Gastroesophageal sphincter (tissue), 3 donors: ENCODE measurements at regions not wholly inside any gene's neighbourhood (a gene's known extent, or its start where the extent isn't known, plus 50 kb on each side); places are given as distances from the start of the nearest gene placed in this dataset.

Source experiments
- POLR2AphosphoS5 ChIP-seq: sonication (generic); formaldehyde crosslinking; IDR thresholded peaks from one replicate; pipeline ENCODE4 v1.6.1; 2017; ENCODE audit warnings: antibody characterized with exemption
- TF ChIP-seq, protein P1 (sequence below), 4 experiments: fragments of 200-600 bp in 2 of 4; fragments of 450-650 bp in 2 of 4; sonication (generic) in 1 of 4; IDR thresholded peaks; one replicate each; pipeline ENCODE4 v1.5.1; 2017 to 2019; ENCODE audit warnings: antibody characterized with exemption in 4 of 4, mild to moderate bottlenecking in 2 of 4, moderate library complexity in 2 of 4

DNA sequence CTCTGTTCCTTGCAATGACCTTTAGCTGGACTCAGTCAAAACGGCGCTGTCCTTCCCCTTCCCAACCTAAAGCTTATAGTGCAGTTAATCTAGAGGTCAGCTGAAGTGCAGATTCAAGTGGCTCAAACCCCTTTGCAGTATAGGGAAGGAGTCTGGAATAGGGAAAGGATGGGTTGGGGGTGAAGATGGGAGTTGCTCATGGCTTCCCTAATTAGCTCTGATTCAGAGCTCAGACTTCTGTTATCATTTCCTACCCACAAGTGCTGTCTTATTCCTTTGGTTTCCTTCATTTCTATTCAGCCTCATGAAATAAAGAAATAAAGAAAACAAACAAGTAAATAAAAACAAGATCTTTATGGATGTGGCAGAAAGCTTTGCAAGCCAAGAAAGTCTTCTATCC is 264.0 kb upstream of the HMGA2 start:
- TF ChIP-seq, protein P1, sequence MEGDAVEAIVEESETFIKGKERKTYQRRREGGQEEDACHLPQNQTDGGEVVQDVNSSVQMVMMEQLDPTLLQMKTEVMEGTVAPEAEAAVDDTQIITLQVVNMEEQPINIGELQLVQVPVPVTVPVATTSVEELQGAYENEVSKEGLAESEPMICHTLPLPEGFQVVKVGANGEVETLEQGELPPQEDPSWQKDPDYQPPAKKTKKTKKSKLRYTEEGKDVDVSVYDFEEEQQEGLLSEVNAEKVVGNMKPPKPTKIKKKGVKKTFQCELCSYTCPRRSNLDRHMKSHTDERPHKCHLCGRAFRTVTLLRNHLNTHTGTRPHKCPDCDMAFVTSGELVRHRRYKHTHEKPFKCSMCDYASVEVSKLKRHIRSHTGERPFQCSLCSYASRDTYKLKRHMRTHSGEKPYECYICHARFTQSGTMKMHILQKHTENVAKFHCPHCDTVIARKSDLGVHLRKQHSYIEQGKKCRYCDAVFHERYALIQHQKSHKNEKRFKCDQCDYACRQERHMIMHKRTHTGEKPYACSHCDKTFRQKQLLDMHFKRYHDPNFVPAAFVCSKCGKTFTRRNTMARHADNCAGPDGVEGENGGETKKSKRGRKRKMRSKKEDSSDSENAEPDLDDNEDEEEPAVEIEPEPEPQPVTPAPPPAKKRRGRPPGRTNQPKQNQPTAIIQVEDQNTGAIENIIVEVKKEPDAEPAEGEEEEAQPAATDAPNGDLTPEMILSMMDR (IDR thresholded peaks at IDR 0.05), result no peak
- no peak for TF ChIP-seq POLR2AphosphoS5
